A673 (cell line): ENCODE measurements at regions not wholly inside any gene's neighbourhood (a gene's known extent, or its start where the extent isn't known, plus 50 kb on each side); places are given as distances from the start of the nearest gene placed in this dataset.

ENCODE experiments used
- BruUV-seq: library from RNA; stranded (reverse); fragments of 400-500 nt; replicated peaks from 2 replicates; lab custom pipeline; 2021; lab: Mats Ljungman, UMichigan
- CTCF ChIA-PET: fragments of 300-600 bp; sonication (Branson Sonifier 250); formaldehyde crosslinking; loops from one replicate; lab custom pipeline; 2022; ENCODE audit warnings: antibody characterized with exemption; lab: Charles Lee
- POLR2A ChIA-PET: fragments of 300-600 bp; sonication (Branson Sonifier 250); formaldehyde crosslinking; loops from one replicate; lab custom pipeline; 2022; ENCODE audit warnings: antibody characterized with exemption; ENCODE audit not compliant: low non-redundant PET; lab: Charles Lee
- DNase-seq: peaks from one replicate; pipeline ENCODE4 v3.0.0-alpha.2; 2015; ENCODE audit warnings: low spot score
- H3K27ac ChIP-seq: fragments of 200-600 bp; sonication (generic); 2 replicates; pipeline ENCODE4 v1.5.1; 2016; ENCODE audit warnings: mixed run types, low read depth, mild to moderate bottlenecking, mixed read lengths, antibody characterized with exemption, low read length; ENCODE audit not compliant: poor library complexity, severe bottlenecking
- H3K27me3 ChIP-seq: fragments of 200-600 bp; sonication (generic); replicated peaks from 2 replicates; pipeline ENCODE4 v1.6.1; 2017; ENCODE audit warnings: mixed run types, low read depth, mild to moderate bottlenecking, mixed read lengths, antibody characterized with exemption, low read length; ENCODE audit not compliant: insufficient read depth, poor library complexity
- H3K36me3 ChIP-seq: fragments of 200-600 bp; sonication (generic); 2 replicates; pipeline ENCODE4 v1.6.1; 2016; ENCODE audit warnings: mixed run types, mild to moderate bottlenecking, mixed read lengths, antibody characterized with exemption, low read length; ENCODE audit not compliant: insufficient read depth, poor library complexity, severe bottlenecking
- H3K4me1 ChIP-seq: fragments of 200-600 bp; sonication (generic); 2 replicates; pipeline ENCODE4 v1.6.1; 2017; ENCODE audit warnings: mixed run types, mild to moderate bottlenecking, mixed read lengths, antibody characterized with exemption, low read length; ENCODE audit not compliant: insufficient read depth, poor library complexity, severe bottlenecking
- H3K4me3 ChIP-seq: fragments of 200-600 bp; sonication (generic); 2 replicates; pipeline ENCODE4 v1.5.1; 2016; ENCODE audit warnings: low read depth, mixed run types, mild to moderate bottlenecking, mixed read lengths, low read length; ENCODE audit not compliant: poor library complexity, severe bottlenecking
- H3K9me3 ChIP-seq: fragments of 200-600 bp; sonication (generic); 2 replicates; pipeline ENCODE4 v1.6.1; 2016; ENCODE audit warnings: mixed run types, low read depth, mild to moderate bottlenecking, mixed read lengths, antibody characterized with exemption, low read length; ENCODE audit not compliant: poor library complexity, severe bottlenecking
- EZH2 ChIP-seq: fragments of 200-600 bp; sonication (generic); IDR thresholded peaks from 2 replicates; pipeline ENCODE4 v1.6.1; 2017; ENCODE audit warnings: borderline replicate concordance, low read depth, mild to moderate bottlenecking, mixed read lengths, antibody characterized with exemption, low read length; ENCODE audit not compliant: poor library complexity, severe bottlenecking
- intact Hi-C: fragments of 100-400 bp; cut with micrococcal nuclease; formaldehyde crosslinking; loops from one replicate; pipeline ENCODE4 v1.10.0; 2022; ENCODE audit not compliant: unreplicated experiment
- TF ChIP-seq, protein P1 (sequence below): fragments of 300-800, 200-600 bp; sonication (generic); conservative IDR thresholded peaks from 2 replicates; pipeline ENCODE4 v1.5.1; 2017; ENCODE audit warnings: low read depth, mild to moderate bottlenecking, antibody characterized with exemption, low read length, moderate library complexity, mixed read lengths

DNA sequence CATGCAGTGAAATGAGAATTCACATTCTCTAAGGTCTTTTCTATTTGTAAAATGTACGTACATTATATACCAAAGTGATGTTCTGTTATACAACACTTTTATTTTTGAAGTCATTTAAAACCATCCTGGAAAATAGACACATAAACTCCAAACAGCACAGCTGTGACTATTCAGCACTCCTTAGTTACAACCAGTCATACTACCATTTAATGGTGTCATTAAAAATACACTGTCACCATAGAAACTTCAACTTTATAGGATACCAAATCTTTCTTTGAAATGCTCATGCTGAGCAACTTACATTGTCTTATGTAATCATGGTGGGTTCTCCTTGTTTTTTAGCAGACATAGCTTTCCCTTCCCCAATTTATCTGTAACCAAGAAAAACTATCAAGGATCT is 85.3 kb downstream of the METTL4 start:
- no peak overlapping the region for H3K27ac ChIP-seq
- peaks cover 14% of the 10 kb centered on the region for H3K27me3 ChIP-seq
- H3K4me3 ChIP-seq: no peak overlapping the region
- DNase-seq: no peak
- no peaks in the 10 kb centered on the region for H3K4me1 ChIP-seq
- BruUV-seq: no TSS peak
- POLR2A ChIA-PET: no interaction called here
- TF ChIP-seq, protein P1, sequence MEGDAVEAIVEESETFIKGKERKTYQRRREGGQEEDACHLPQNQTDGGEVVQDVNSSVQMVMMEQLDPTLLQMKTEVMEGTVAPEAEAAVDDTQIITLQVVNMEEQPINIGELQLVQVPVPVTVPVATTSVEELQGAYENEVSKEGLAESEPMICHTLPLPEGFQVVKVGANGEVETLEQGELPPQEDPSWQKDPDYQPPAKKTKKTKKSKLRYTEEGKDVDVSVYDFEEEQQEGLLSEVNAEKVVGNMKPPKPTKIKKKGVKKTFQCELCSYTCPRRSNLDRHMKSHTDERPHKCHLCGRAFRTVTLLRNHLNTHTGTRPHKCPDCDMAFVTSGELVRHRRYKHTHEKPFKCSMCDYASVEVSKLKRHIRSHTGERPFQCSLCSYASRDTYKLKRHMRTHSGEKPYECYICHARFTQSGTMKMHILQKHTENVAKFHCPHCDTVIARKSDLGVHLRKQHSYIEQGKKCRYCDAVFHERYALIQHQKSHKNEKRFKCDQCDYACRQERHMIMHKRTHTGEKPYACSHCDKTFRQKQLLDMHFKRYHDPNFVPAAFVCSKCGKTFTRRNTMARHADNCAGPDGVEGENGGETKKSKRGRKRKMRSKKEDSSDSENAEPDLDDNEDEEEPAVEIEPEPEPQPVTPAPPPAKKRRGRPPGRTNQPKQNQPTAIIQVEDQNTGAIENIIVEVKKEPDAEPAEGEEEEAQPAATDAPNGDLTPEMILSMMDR: no peak
- TF ChIP-seq EZH2: no peak
- intact Hi-C loops: loop anchor here (5.0 kb wide), 1 partner anchor 154 kb away; no protein-coding TSS in a partner anchor
- CTCF ChIA-PET: no interaction called here
- no peaks in the 10 kb centered on the region for H3K9me3 ChIP-seq
- no peaks in the 10 kb centered on the region for H3K36me3 ChIP-seq

DNA sequence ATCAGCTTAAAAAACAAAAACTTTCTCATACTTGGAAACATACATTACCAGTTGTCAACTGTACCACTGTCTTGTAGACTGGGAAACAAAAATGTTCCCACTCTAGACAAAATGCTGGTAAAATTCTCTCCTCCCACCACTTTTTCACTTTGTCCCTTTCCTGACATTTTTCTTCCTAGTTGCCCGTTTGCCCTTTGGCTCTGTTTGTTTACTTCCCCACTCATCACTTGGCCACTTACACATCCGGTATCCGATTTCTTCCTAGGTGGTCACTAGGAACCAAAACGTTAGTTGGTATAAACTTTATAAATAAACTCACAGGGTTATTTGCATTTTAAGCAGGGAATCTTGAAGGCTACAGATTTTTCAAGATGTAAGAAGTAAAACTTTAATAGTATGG is 84.9 kb downstream of the METTL4 start:
- no peaks in the 10 kb centered on the region for H3K4me1 ChIP-seq
- no peaks in the 10 kb centered on the region for H3K36me3 ChIP-seq
- POLR2A ChIA-PET: no interaction called here
- CTCF ChIA-PET: no interaction called here
- TF ChIP-seq, protein P1: no peak
- TF ChIP-seq EZH2: no peak
- H3K9me3 ChIP-seq: no peaks in the 10 kb centered on the region
- no peak for DNase-seq
- no TSS peak for BruUV-seq
- H3K27ac ChIP-seq: no peak overlapping the region
- peaks cover 13% of the 10 kb centered on the region for H3K27me3 ChIP-seq
- intact Hi-C loops: loop anchor here (5.0 kb wide), 1 partner anchor 154 kb away; no protein-coding TSS in a partner anchor
- H3K4me3 ChIP-seq: no peak overlapping the region
